ENCODE measurements at regions not wholly inside any gene's neighbourhood (a gene's known extent, or its start where the extent isn't known, plus 50 kb on each side); places are given as distances from the start of the nearest gene placed in this dataset.

- TF ChIP-seq CTCF (IDR thresholded peaks at IDR 0.05; ENCODE audit: low read length) (no peak), EZH2phosphoT487 (IDR thresholded peaks at IDR 0.05; ENCODE audit: low read length) (no peak), EZH2 (optimal IDR thresholded peaks at IDR 0.05; ENCODE audit: low read depth, low read length) (no peak)
Observed at GRCh38 chr2:128516938-128517337, 198.3 kb upstream of the HS6ST1 start.
